IMR-90 (cell line): ENCODE measurements at regions not wholly inside any gene's neighbourhood (a gene's known extent, or its start where the extent isn't known, plus 50 kb on each side); places are given as distances from the start of the nearest gene placed in this dataset.

Experiments
- ATAC-seq: fragments of 200-7000 bp; cut with Tn5 transposase; 2 replicates; pipeline ENCODE4 v1.9.1; 2020; ENCODE audit warnings: low read depth, mild to moderate bottlenecking, moderate library complexity
- BruUV-seq: library from RNA; stranded (reverse); fragments of 400-500 nt; replicated peaks from 2 replicates; lab custom pipeline; 2021; lab: Mats Ljungman, UMichigan
- CTCF ChIA-PET: fragments of 300-600 bp; formaldehyde crosslinking; extraction: SDS; loops from one replicate; lab custom pipeline; 2021; ENCODE audit warnings: antibody characterized with exemption; lab: Yijun Ruan, JAX
- POLR2A ChIA-PET: fragments of 300-600 bp; sonication (Branson Sonifier 250); formaldehyde crosslinking; loops from one replicate; lab custom pipeline; 2022; ENCODE audit warnings: antibody characterized with exemption; ENCODE audit not compliant: unreplicated experiment; lab: Charles Lee
- DNase-seq: peaks from one replicate; pipeline ENCODE4 v3.0.0; 2013
- H2AFZ ChIP-seq: replicated peaks from 2 replicates; pipeline ENCODE3; 2013; ENCODE audit warnings: low read length, mild to moderate bottlenecking; ENCODE audit not compliant: poor library complexity
- H2AK5ac ChIP-seq: 2 replicates; pipeline ENCODE4 v1.6.1; 2013; ENCODE audit warnings: low read depth, low read length, inconsistent platforms
- H2AK9ac ChIP-seq: replicated peaks from 2 replicates; pipeline ENCODE3; 2013; ENCODE audit warnings: mild to moderate bottlenecking, low read depth, low read length, moderate library complexity; ENCODE audit not compliant: poor library complexity
- H2BK120ac ChIP-seq: 2 replicates; pipeline ENCODE4 v1.6.1; 2013; ENCODE audit warnings: low read depth, low read length, inconsistent platforms
- H2BK15ac ChIP-seq: 3 replicates; pipeline ENCODE4 v1.6.1; 2013; ENCODE audit warnings: low read depth, low read length, inconsistent platforms
- H2BK20ac ChIP-seq: 2 replicates; pipeline ENCODE4 v1.6.1; 2013; ENCODE audit warnings: low read depth, mild to moderate bottlenecking, inconsistent platforms, low read length, moderate library complexity
- H2BK5ac ChIP-seq: 2 replicates; pipeline ENCODE4 v1.6.1; 2013; ENCODE audit warnings: mild to moderate bottlenecking, low read depth, low read length, inconsistent platforms; ENCODE audit not compliant: poor library complexity, severe bottlenecking
- H3K14ac ChIP-seq: replicated peaks from 2 replicates; pipeline ENCODE4 v1.6.1; 2013; ENCODE audit warnings: low read depth, low read length, inconsistent platforms
- H3K18ac ChIP-seq: 2 replicates; pipeline ENCODE4 v1.6.1; 2013; ENCODE audit warnings: low read depth, low read length, control low read depth
- H3K23ac ChIP-seq: 2 replicates; pipeline ENCODE4 v1.6.1; 2013; ENCODE audit warnings: low read depth, low read length, inconsistent platforms
- H3K27ac ChIP-seq: 2 replicates; pipeline ENCODE4 v1.5.1; 2013; ENCODE audit warnings: mild to moderate bottlenecking, control low read depth, low read length; ENCODE audit not compliant: insufficient read depth
- H3K27me3 ChIP-seq: 2 replicates; pipeline ENCODE4 v1.6.1; 2013; ENCODE audit warnings: low read length; ENCODE audit not compliant: control insufficient read depth, insufficient read depth
- H3K36me3 ChIP-seq: 2 replicates; pipeline ENCODE4 v1.6.1; 2013; ENCODE audit warnings: low read length, mixed read lengths; ENCODE audit not compliant: control insufficient read depth, insufficient read depth
- H3K4ac ChIP-seq: 2 replicates; pipeline ENCODE4 v1.6.1; 2013; ENCODE audit warnings: low read depth, low read length, inconsistent platforms
- H3K4me1 ChIP-seq: 2 replicates; pipeline ENCODE4 v1.6.1; 2013; ENCODE audit warnings: low read length, mixed read lengths; ENCODE audit not compliant: control insufficient read depth, insufficient read depth
- H3K4me2 ChIP-seq: 2 replicates; pipeline ENCODE4 v1.6.1; 2013; ENCODE audit warnings: low read depth, mild to moderate bottlenecking, control low read depth, low read length, moderate library complexity
- H3K4me3 ChIP-seq: 2 replicates; pipeline ENCODE4 v1.5.1; 2013; ENCODE audit warnings: low read depth, mild to moderate bottlenecking, control low read depth, low read length, moderate library complexity; ENCODE audit not compliant: insufficient read depth
- H3K56ac ChIP-seq: 2 replicates; pipeline ENCODE4 v1.6.1; 2013; ENCODE audit warnings: low read length, inconsistent platforms; ENCODE audit not compliant: insufficient read depth; ENCODE audit errors: extremely low read depth
- H3K79me1 ChIP-seq, 2 experiments: 2 replicates each; pipeline ENCODE4 v1.6.1; 2013; ENCODE audit warnings: low read length in 2 of 2, inconsistent platforms in 1 of 2, low read depth in 1 of 2
- H3K9ac ChIP-seq: 2 replicates; pipeline ENCODE4 v1.6.1; 2013; ENCODE audit warnings: low read depth, low read length, control low read depth
- H3K9me1 ChIP-seq: 2 replicates; pipeline ENCODE4 v1.6.1; 2013; ENCODE audit warnings: low read length, inconsistent platforms; ENCODE audit not compliant: insufficient read depth
- H3K9me3 ChIP-seq: 2 replicates; pipeline ENCODE4 v1.6.1; 2013; ENCODE audit warnings: low read length; ENCODE audit not compliant: control insufficient read depth, insufficient read depth
- H4K20me1 ChIP-seq: 2 replicates; pipeline ENCODE4 v1.6.1; 2013; ENCODE audit warnings: low read length, inconsistent platforms; ENCODE audit not compliant: insufficient read depth
- H4K5ac ChIP-seq: 2 replicates; pipeline ENCODE4 v1.6.1; 2013; ENCODE audit warnings: mild to moderate bottlenecking, low read depth, low read length, control low read depth
- H4K8ac ChIP-seq, 2 experiments: 2 replicates each; pipeline ENCODE4 v1.6.1; 2013; ENCODE audit warnings: low read depth in 2 of 2, low read length in 2 of 2, control low read depth in 1 of 2, inconsistent platforms in 1 of 2
- H4K91ac ChIP-seq: 2 replicates; pipeline ENCODE4 v1.6.1; 2013; ENCODE audit warnings: low read depth, low read length, inconsistent platforms; ENCODE audit not compliant: insufficient read depth
- BHLHE40 ChIP-seq: fragments of 150-350 bp; IDR thresholded peaks from 2 replicates; pipeline ENCODE4 v1.6.1; 2016; ENCODE audit warnings: mild to moderate bottlenecking, low read depth, low read length
- CEBPB ChIP-seq: IDR thresholded peaks from 2 replicates; pipeline ENCODE4 v1.6.1; 2012; ENCODE audit warnings: low read depth, low read length, improper control_type of control experiment
- CHD1 ChIP-seq: IDR thresholded peaks from 2 replicates; pipeline ENCODE4 v1.6.1; 2012; ENCODE audit warnings: low read depth, low read length, improper control_type of control experiment
- CTCF ChIP-seq: conservative IDR thresholded peaks from 2 replicates; pipeline ENCODE4 v1.5.1; 2012; ENCODE audit warnings: mild to moderate bottlenecking, low read depth, low read length, improper control_type of control experiment
- ELK1 ChIP-seq: fragments of 150-350 bp; IDR thresholded peaks from 2 replicates; pipeline ENCODE4 v1.6.1; 2016; ENCODE audit warnings: low read depth, mild to moderate bottlenecking, low read length, moderate library complexity, borderline replicate concordance
- FOS ChIP-seq: fragments of 150-350 bp; IDR thresholded peaks from 2 replicates; pipeline ENCODE4 v1.6.1; 2016; ENCODE audit warnings: low read depth, low read length
- MAFK ChIP-seq: IDR thresholded peaks from 2 replicates; pipeline ENCODE4 v1.6.1; 2012; ENCODE audit warnings: low read depth, low read length, improper control_type of control experiment
- MXI1 ChIP-seq: IDR thresholded peaks from 2 replicates; pipeline ENCODE4 v1.6.1; 2012; ENCODE audit warnings: low read depth, mild to moderate bottlenecking, low read length, moderate library complexity, borderline replicate concordance
- NFE2L2 ChIP-seq: fragments of 150-350 bp; IDR thresholded peaks from 2 replicates; pipeline ENCODE4 v1.6.1; 2016; ENCODE audit warnings: low read depth, mild to moderate bottlenecking, low read length
- POLR2A ChIP-seq: IDR thresholded peaks from 2 replicates; pipeline ENCODE4 v1.6.1; 2012; ENCODE audit warnings: mild to moderate bottlenecking, low read depth, low read length
- RAD21 ChIP-seq: IDR thresholded peaks from 2 replicates; pipeline ENCODE4 v1.6.1; 2012; ENCODE audit warnings: low read length, improper control_type of control experiment
- USF2 ChIP-seq: fragments of 150-350 bp; IDR thresholded peaks from 2 replicates; pipeline ENCODE4 v1.6.1; 2017; ENCODE audit warnings: mild to moderate bottlenecking, antibody characterized with exemption, low read length, low read depth
- WGBS, 2 experiments: methylation state at CpG; one replicate each; pipeline versions ENCODE4 v1.1.5 to v1.1.7; 2013; ENCODE audit warnings: missing lambda C conversion rate in 2 of 2; ENCODE audit not compliant: insufficient read length in 1 of 2; ENCODE audit errors: extremely low coverage in 2 of 2; 5-methylcytosine and 5-hydroxymethylcytosine counted together
- dilution Hi-C: fragments of 300-500 bp; cut with HindIII; formaldehyde crosslinking; loops from one replicate; pipeline ENCODE4 v1.14.3; 2018; ENCODE audit warnings: low sequenced_read_pairs; ENCODE audit not compliant: unreplicated experiment
- in situ Hi-C: fragments of 300-500 bp; cut with MboI; formaldehyde crosslinking; loops from 3 replicates; pipeline ENCODE4 v1.14.3; 2019; ENCODE audit warnings: low sequenced_read_pairs, inconsistent platforms, mixed read lengths
- intact Hi-C: fragments of 100-400 bp; cut with micrococcal nuclease; formaldehyde crosslinking; loops from 2 replicates; pipeline ENCODE4 v1.10.0; 2022

GRCh38 chr3:145943952-145944351, 217.0 kb downstream of the PLOD2 start:
- no peaks in the 10 kb centered on the region for H3K27me3 ChIP-seq
- H2AK9ac ChIP-seq = no peak overlapping the region
- intact Hi-C loops = no loop called here
- no peak overlapping the region for H3K4me3 ChIP-seq
- ChIA-PET POLR2A (no interaction called here), CTCF (no interaction called here)
- no peak overlapping the region for H2BK20ac ChIP-seq
- H2BK120ac ChIP-seq = no peak overlapping the region
- no peak overlapping the region for H2AFZ ChIP-seq
- H3K9me1 ChIP-seq = no peaks in the 10 kb centered on the region
- no peak overlapping the region for H3K14ac ChIP-seq
- no peaks in the 10 kb centered on the region for H3K9me3 ChIP-seq
- no peak overlapping the region for H4K5ac ChIP-seq
- no peak overlapping the region for H2AK5ac ChIP-seq
- ATAC-seq (no peak), DNase-seq (no peak)
- H3K4me1 ChIP-seq = no peaks in the 10 kb centered on the region
- no peak overlapping the region for H3K23ac ChIP-seq
- WGBS, 2 experiments = no CpG with 5 or more reads among the region's 2 CpGs
- no peak overlapping the region for H3K18ac ChIP-seq
- no peak overlapping the region for H3K4me2 ChIP-seq
- H4K91ac ChIP-seq = no peak overlapping the region
- H2BK5ac ChIP-seq = no peak overlapping the region
- no peaks in the 10 kb centered on the region for H3K79me1 ChIP-seq
- H4K20me1 ChIP-seq = no peaks in the 10 kb centered on the region
- dilution Hi-C loops = no loop called here
- H2BK15ac ChIP-seq = no peak overlapping the region
- H3K9ac ChIP-seq = no peak overlapping the region
- H3K56ac ChIP-seq = no peak overlapping the region
- H4K8ac ChIP-seq = no peak overlapping the region
- H3K4ac ChIP-seq = no peak overlapping the region
- no peak overlapping the region for H3K27ac ChIP-seq
- BruUV-seq = no TSS peak
- TF ChIP-seq BHLHE40 (no peak), POLR2A (no peak), CHD1 (no peak), USF2 (no peak), ELK1 (no peak), CTCF (no peak), RAD21 (no peak), NFE2L2 (no peak), CEBPB (no peak), MAFK (no peak), MXI1 (no peak), FOS (no peak)
- in situ Hi-C loops = no loop called here
- no peaks in the 10 kb centered on the region for H3K36me3 ChIP-seq
